ENCODE measurements at regions not wholly inside any gene's neighbourhood (a gene's known extent, or its start where the extent isn't known, plus 50 kb on each side); places are given as distances from the start of the nearest gene placed in this dataset.

GRCh38 chr1:115476616-115477015 lies 138.6 kb upstream of the NGF start:
- TF ChIP-seq TAF1 (IDR thresholded peaks at IDR 0.05; ENCODE audit: low read depth) (no peak), FOXM1 (IDR thresholded peaks at IDR 0.05; ENCODE audit: borderline replicate concordance, low read depth) (no peak), CEBPB (IDR thresholded peaks at IDR 0.05) (no peak)

GRCh38 chr1:115475901-115476300 lies 137.9 kb upstream of the NGF start:
- no peak for TF ChIP-seq USF1 (IDR thresholded peaks at IDR 0.05)
- no peak for TF ChIP-seq NFIC (IDR thresholded peaks at IDR 0.05)
- no peak for TF ChIP-seq ZBTB7A (IDR thresholded peaks at IDR 0.05; ENCODE audit: low read depth)
- TF ChIP-seq TEAD4 (IDR thresholded peaks at IDR 0.05) = no peak
- no peak for TF ChIP-seq FOXM1 (IDR thresholded peaks at IDR 0.05; ENCODE audit: borderline replicate concordance, low read depth)
- no peak for TF ChIP-seq MAX (IDR thresholded peaks at IDR 0.05)
- no peak for TF ChIP-seq YY1 (IDR thresholded peaks at IDR 0.05; ENCODE audit: low read depth)
- TF ChIP-seq RAD21 (IDR thresholded peaks at IDR 0.05; ENCODE audit: low read depth) = no peak
- no peak for TF ChIP-seq TCF12 (IDR thresholded peaks at IDR 0.05; ENCODE audit: low read depth)
- no peak for TF ChIP-seq EGR1 (IDR thresholded peaks at IDR 0.05)
- TF ChIP-seq REST (IDR thresholded peaks at IDR 0.05; ENCODE audit: low read depth) = no peak
- TF ChIP-seq EP300 (IDR thresholded peaks at IDR 0.05; ENCODE audit: borderline replicate concordance) = no peak
- TF ChIP-seq CREB1 (IDR thresholded peaks at IDR 0.05; ENCODE audit: low read depth) = no peak
- TF ChIP-seq TAF1 (IDR thresholded peaks at IDR 0.05; ENCODE audit: low read depth) = no peak

- TF ChIP-seq EP300 (IDR thresholded peaks at IDR 0.05; ENCODE audit: borderline replicate concordance) = no peak
- no peak for TF ChIP-seq YY1 (IDR thresholded peaks at IDR 0.05; ENCODE audit: low read depth)
- no peak for TF ChIP-seq RAD21 (IDR thresholded peaks at IDR 0.05; ENCODE audit: low read depth)
- TF ChIP-seq FOXM1 (IDR thresholded peaks at IDR 0.05; ENCODE audit: borderline replicate concordance, low read depth) = no peak
- TF ChIP-seq CREB1 (IDR thresholded peaks at IDR 0.05; ENCODE audit: low read depth) = no peak
- TF ChIP-seq EGR1 (IDR thresholded peaks at IDR 0.05) = no peak
- TF ChIP-seq NFIC (IDR thresholded peaks at IDR 0.05) = no peak
- no peak for TF ChIP-seq TCF12 (IDR thresholded peaks at IDR 0.05; ENCODE audit: low read depth)
- TF ChIP-seq ZBTB7A (IDR thresholded peaks at IDR 0.05; ENCODE audit: low read depth) = no peak
- TF ChIP-seq USF1 (IDR thresholded peaks at IDR 0.05) = no peak
- TF ChIP-seq TAF1 (IDR thresholded peaks at IDR 0.05; ENCODE audit: low read depth) = no peak
- TF ChIP-seq CEBPB (IDR thresholded peaks at IDR 0.05) = no peak
- no peak for TF ChIP-seq MAX (IDR thresholded peaks at IDR 0.05)
- TF ChIP-seq REST (IDR thresholded peaks at IDR 0.05; ENCODE audit: low read depth) = no peak
These were observed 137.2 kb upstream of the NGF start for GRCh38 chr1:115475252-115475651.

GRCh38 chr1:115473986-115474565 lies 136.0 kb upstream of the NGF start:
- TF ChIP-seq CREB1 (IDR thresholded peaks at IDR 0.05; ENCODE audit: low read depth) (no peak), MAX (IDR thresholded peaks at IDR 0.05) (no peak), YY1 (IDR thresholded peaks at IDR 0.05; ENCODE audit: low read depth) (no peak), EGR1 (IDR thresholded peaks at IDR 0.05) (no peak), TEAD4 (IDR thresholded peaks at IDR 0.05) (no peak), FOXM1 (IDR thresholded peaks at IDR 0.05; ENCODE audit: borderline replicate concordance, low read depth) (no peak), CEBPB (IDR thresholded peaks at IDR 0.05) (no peak)

GRCh38 chr1:115469703-115470476 lies 131.8 kb upstream of the NGF start:
- TF ChIP-seq CEBPB (IDR thresholded peaks at IDR 0.05) (no peak), EP300 (IDR thresholded peaks at IDR 0.05; ENCODE audit: borderline replicate concordance) (no peak), YY1 (IDR thresholded peaks at IDR 0.05; ENCODE audit: low read depth) (peak; percentile 23; the same call in 1 of the 2 replicates), TAF1 (IDR thresholded peaks at IDR 0.05; ENCODE audit: low read depth) (no peak), REST (IDR thresholded peaks at IDR 0.05; ENCODE audit: low read depth) (peak; percentile 52; the same call in 1 of the 2 replicates), RAD21 (IDR thresholded peaks at IDR 0.05; ENCODE audit: low read depth) (peak; percentile 96), CREB1 (IDR thresholded peaks at IDR 0.05; ENCODE audit: low read depth) (no peak), EGR1 (IDR thresholded peaks at IDR 0.05) (no peak), TCF12 (IDR thresholded peaks at IDR 0.05; ENCODE audit: low read depth) (no peak), MAX (IDR thresholded peaks at IDR 0.05) (no peak), NFIC (IDR thresholded peaks at IDR 0.05) (peak; percentile 60), FOXM1 (IDR thresholded peaks at IDR 0.05; ENCODE audit: borderline replicate concordance, low read depth) (no peak), USF1 (IDR thresholded peaks at IDR 0.05) (no peak), TEAD4 (IDR thresholded peaks at IDR 0.05) (0 out of 2 replicates have a peak, but pooled peaks have one; percentile 18), ZBTB7A (IDR thresholded peaks at IDR 0.05; ENCODE audit: low read depth) (no peak)
